GM18507 (cell line): ENCODE measurements at regions not wholly inside any gene's neighbourhood (a gene's known extent, or its start where the extent isn't known, plus 50 kb on each side); places are given as distances from the start of the nearest gene placed in this dataset.
"Not testable (repeated sequence)": the region's sequence is repeated elsewhere in the genome, so short reads cannot be mapped to it uniquely, and the experiment has no call there.

ENCODE experiments used
- DNase-seq: peaks from one replicate; pipeline ENCODE4 v3.0.0; 2011; ENCODE audit warnings: low read depth; ENCODE audit not compliant: insufficient read length; ENCODE audit errors: extremely low spot score
- FAIRE-seq: peaks from 2 replicates; lab custom pipeline; 2011; peaks lifted over from hg19 to GRCh38; lab: Jason Lieb, UNC

DNA sequence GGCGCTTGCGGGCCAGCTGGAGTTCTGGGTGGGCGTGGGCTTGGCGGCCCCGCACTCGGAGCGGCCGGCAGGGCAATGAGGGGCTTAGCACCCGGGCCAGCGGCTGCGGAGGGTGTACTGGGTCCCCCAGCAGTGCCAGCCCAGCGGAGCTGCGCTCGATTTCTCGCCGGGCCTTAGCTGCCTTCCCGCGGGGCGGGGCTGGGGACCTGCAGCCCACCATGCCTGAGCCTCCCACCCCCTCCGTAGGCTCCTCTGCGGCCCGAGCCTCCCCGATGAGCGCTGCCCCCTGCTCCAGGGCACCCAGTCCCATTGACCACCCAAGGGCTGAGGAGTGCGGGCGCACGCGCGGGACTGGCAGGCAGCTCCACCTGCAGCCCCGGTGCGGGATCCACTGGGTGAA lies 827.6 kb downstream of the PLOD2 start:
- not testable (repeated sequence) for DNase-seq, FAIRE-seq

DNA sequence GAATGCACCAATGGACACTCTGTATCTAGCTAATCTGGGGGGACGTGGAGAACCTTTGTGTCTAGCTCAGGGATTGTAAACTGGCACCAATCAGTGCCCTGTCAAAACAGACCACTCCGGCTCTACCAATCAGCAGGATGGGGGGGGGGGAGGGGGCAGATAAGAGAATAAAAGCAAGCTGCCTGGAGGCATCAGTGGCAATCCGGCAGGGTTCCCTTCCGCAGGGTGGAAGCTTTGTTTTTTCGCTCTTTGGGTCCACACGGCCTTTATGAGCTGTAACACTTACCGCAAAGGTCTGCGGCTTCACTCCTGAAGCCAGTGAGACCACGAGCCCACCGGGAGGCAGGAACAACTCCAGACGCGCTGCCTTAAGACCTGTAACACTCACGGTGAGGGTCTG lies 827.1 kb downstream of the PLOD2 start:
- DNase-seq, result no peak
- FAIRE-seq, result no peak

DNA sequence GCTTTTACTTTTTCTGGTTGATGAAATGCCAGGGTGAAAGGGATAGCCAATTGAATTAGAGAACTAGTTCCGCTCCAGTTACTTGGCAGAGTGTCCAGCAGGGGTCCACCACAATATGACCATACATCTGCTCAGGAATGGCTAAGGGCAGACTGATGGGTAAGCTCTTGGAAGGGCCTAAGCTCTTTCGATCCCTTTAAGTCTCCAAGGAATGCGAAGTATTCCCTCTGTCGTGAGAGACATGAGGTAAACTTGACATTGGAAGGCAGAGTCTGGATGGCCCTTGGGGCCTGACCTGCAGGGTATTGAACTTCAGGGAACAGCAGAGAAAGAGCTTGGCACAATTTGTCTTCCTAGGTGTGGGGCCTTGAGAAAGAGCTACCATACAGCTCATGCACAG lies 805.8 kb downstream of the PLOD2 start:
- DNase-seq (no peak), FAIRE-seq (no peak)

DNA sequence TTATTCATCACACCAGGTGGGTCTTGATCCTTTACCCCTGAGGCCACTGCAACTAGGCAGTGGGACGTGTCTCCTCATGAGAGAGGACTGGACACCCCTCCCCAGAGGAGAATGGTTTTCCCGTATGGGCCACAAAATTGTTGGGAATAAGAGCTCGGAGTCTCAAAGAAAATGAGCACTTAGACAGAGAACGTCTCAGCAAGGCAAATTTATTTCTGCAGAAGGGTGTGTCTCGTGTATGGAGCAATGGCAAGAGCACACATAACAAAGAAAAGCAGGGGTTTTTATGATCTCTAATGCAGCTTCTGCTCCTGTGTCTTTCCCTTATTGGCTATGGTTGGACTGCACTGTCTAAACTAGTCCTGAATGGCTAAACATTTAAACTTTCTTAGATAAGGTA lies 803.5 kb downstream of the PLOD2 start:
- no peak for FAIRE-seq

DNA sequence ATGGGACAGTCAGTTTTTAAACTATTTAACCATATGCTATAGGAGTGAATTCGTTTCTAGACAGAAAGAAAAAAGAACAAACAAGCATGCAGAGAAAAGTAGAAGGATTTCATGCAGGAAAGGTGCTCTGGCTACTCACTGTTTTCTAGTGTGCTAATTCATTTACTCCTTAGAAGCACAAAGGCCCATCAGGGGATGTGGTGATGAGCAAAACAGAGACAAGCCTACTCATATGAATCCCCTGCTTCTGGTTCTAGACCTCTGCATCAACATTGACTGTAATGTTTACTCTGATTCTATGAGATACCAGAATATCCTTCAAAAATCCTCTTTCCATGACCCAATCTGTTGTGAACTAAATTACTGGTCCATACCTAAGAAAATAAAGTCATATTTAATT lies 801.9 kb downstream of the PLOD2 start:
- DNase-seq, result no peak
- FAIRE-seq, result no peak

More for the DNA sequence above, 803.5 kb downstream of the PLOD2 start:
- no peak for DNase-seq

DNA sequence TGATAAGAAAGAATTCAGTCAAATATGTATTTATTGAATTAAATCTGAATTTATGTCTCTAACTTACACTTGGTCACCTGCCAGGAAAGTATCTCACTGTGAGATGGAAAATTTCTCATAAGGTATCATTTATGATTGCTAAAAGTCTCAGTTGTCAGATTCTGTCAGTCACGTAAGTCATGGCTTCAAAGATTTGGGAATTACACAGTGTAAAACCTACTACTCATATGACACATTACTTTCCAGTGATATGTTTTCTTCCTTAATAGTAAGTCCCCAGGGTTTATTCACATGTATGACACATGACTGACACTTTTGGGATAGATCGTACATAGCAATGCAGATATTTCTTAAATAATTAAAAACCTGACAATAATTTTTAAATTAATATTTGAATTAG lies 792.2 kb downstream of the PLOD2 start:
- DNase-seq (no peak), FAIRE-seq (no peak)

- FAIRE-seq (no peak), DNase-seq (no peak)
Measured at GRCh38 chr3:145370870-145371269, 790.1 kb downstream of the PLOD2 start.

GRCh38 chr3:145377301-145377700 lies 783.7 kb downstream of the PLOD2 start:
- no peak for DNase-seq
- no peak for FAIRE-seq

DNA sequence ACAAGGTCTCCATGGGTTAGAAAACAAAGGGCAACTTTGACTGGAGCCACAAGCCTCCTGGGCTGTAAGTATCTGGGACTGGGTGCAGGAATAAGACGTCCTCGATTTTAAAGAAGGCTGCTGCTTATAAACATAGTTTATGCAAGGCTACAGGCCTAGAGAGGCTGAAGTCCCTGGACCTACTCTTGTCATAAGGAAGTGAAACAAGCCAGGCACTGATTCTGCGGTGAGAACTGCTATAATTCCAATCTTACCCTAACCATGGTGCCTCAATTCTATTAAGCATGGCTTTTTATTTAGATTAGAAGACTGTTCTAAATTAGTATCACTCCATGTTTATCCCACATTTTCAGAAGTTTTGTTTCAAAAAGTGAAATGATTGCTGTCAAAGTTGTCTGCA lies 777.6 kb downstream of the PLOD2 start:
- FAIRE-seq, result no peak
- DNase-seq, result no peak

DNA sequence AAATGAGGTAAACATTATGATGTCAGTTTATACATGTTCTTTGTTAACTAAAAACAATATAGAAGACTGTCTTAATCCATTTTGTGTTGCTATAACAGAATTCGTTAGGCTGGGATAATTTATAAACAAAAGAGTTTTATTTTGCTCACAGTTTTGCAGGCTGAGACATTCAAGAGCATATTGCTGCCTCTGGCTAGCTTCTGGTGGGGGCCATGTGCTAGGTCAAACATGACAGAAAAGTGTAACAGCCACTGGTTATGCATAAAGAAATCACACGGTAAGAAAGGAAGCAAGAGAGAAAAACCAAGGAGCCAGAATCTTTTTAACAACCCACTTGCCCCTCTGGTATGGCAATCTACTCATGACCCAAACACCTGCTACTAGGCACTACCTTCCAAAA lies 776.7 kb downstream of the PLOD2 start:
- DNase-seq, result no peak
- no peak for FAIRE-seq

- no peak for DNase-seq
- no peak for FAIRE-seq
Measured at GRCh38 chr3:145387211-145387610, 773.8 kb downstream of the PLOD2 start.

DNA sequence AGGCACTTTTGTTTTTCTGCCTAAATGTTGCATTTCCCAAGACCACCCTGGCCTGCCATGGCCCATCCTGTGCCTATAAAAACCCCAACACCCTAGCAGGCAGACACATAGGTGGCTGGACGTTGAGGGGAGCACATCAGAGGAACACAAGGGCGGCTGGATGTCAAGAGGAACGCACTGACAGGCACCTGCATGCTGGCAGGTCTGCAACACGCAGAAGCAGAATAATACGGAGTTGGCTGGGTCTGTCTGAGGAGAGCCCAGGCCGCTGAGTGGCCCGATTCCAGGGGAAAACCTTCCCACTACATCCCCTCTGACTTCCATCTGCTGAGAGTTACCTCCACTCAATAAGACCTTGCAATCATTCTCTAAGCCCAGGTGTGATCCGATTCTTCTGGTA lies 765.6 kb downstream of the PLOD2 start:
- no peak for DNase-seq
- FAIRE-seq, result no peak

DNA sequence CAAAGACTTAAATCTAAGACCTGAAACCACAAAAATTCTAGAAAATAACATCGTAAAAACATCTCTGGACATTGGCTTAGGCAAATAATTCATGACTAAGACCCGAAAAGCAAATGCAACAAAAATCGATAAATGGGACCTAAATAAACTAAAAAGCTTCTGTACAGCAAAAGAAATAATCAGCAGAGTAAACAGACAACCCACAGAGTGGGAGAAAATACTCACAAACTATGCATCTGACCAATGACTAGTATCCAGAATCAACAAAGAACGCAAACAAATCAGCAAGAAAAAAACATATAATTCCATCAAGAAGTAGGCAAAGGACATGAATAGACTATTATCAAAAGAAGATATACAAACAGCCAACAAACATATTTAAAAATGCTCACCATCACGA lies 749.4 kb downstream of the PLOD2 start:
- DNase-seq (no peak), FAIRE-seq (no peak)

DNA sequence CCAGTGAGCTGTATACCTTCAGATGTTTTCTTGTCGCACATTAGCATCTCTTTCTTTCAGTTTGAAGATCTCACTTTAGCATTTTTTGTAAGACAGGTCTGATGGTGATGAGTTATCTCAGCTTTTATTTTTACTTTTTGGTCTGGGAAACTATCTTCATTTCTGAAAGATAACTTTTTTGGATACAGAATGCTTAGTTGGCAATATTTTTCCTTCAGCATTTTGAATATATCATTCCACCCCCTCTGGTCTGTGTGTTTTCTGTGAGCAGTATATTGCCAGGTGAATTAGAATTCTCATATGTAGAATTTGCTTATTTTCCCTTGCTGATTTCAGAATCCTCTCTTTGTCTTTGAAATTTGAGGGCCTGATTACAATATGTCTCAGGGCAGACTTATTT lies 743.3 kb downstream of the PLOD2 start:
- FAIRE-seq, result no peak
- no peak for DNase-seq

GRCh38 chr3:145422556-145422955 lies 738.4 kb downstream of the PLOD2 start:
- no peak for DNase-seq
- FAIRE-seq, result no peak

DNA sequence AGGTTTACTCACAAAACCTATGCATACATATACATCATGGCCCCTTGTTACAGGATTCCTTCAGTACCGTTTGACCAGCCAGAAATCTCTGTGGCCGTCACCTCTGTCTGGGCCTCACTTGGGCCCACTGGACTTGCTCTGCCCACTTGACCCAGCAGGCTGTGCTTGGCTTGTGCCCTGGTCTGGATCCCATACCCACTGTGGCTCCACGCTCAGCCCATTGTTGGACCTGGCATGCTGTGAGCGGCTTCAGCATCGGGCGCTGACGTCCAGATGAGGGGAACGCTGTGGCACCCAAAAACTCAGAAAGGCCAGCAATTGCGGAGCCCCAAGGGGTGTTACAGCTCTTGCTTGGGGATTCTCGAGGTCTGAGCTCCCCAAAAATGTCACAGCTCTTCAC lies 733.6 kb downstream of the PLOD2 start:
- FAIRE-seq (no peak), DNase-seq (no peak)

- DNase-seq, result no peak
Measured at GRCh38 chr3:145429546-145429945, 731.4 kb downstream of the PLOD2 start.

DNA sequence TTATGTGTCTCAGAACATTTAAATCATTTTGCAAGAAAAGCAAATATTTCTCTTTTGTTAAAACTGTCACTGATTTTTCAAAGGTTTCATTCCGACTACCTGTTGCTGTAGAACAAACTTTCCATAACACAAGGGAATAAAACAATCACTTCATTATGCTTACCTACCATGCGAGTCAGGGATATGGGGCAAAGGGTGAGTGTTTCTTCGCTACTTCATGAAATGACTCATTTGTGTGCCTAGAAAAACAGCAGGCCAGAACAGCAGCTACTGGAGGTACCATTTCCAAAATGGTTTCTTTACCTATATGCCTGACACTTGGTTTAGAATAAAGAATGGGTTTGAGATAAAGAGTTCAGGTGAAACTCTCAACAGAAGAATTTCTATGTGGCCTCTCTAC lies 712.5 kb downstream of the PLOD2 start:
- no peak for FAIRE-seq
- DNase-seq, result no peak

More at GRCh38 chr3:145429546-145429945, 731.4 kb downstream of the PLOD2 start:
- FAIRE-seq, result no peak

GRCh38 chr3:145450018-145450682 lies 710.8 kb downstream of the PLOD2 start:
- FAIRE-seq (no peak), DNase-seq (no peak)

GRCh38 chr3:145457825-145458552 lies 703.0 kb downstream of the PLOD2 start:
- FAIRE-seq, result no peak
- DNase-seq, result no peak

- FAIRE-seq, DNase-seq: not testable (repeated sequence)
Measured at GRCh38 chr3:145459681-145460080, 701.3 kb downstream of the PLOD2 start.
